Keratinocyte (primary cell): ENCODE measurements at regions not wholly inside any gene's neighbourhood (a gene's known extent, or its start where the extent isn't known, plus 50 kb on each side); places are given as distances from the start of the nearest gene placed in this dataset.

Experiments
- EZH2 ChIP-seq: IDR thresholded peaks from one replicate; pipeline ENCODE4 v1.6.1; 2012; ENCODE audit warnings: inconsistent platforms, mild to moderate bottlenecking, low read length, moderate library complexity
- TF ChIP-seq, protein P1 (sequence below), 3 experiments: IDR thresholded peaks in 1 of 3; conservative IDR thresholded peaks in 1 of 3; optimal IDR thresholded peaks in 1 of 3; 2 replicates in 2 of 3; 3 replicates in 1 of 3; pipeline versions ENCODE3 to v1.5.1; 2011; ENCODE audit warnings: low read length in 3 of 3, mild to moderate bottlenecking in 3 of 3, moderate library complexity in 2 of 3, control low read depth in 1 of 3, inconsistent platforms in 1 of 3; ENCODE audit not compliant: insufficient read depth in 2 of 3; ENCODE audit errors: extremely low read depth in 1 of 3

DNA sequence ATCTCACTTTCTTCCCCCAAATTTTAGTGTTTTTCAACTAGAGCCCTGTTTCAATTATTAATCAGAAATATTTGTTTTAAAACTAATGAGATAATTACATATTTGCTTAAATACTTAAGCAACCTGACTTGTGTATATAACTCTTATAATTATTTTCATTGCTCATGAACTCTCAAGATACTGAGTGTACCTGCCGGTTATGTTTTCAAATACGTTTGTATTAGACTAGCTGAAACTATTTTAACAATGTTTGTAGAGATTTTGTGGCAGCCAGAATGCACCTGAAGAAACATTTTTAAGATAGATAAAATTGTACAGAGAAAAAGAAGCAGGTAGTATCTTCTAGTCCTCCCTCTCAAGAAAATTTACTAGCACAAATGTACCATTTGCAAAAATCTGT, 140.6 kb upstream of the CXADR start:
- TF ChIP-seq, protein P1, sequence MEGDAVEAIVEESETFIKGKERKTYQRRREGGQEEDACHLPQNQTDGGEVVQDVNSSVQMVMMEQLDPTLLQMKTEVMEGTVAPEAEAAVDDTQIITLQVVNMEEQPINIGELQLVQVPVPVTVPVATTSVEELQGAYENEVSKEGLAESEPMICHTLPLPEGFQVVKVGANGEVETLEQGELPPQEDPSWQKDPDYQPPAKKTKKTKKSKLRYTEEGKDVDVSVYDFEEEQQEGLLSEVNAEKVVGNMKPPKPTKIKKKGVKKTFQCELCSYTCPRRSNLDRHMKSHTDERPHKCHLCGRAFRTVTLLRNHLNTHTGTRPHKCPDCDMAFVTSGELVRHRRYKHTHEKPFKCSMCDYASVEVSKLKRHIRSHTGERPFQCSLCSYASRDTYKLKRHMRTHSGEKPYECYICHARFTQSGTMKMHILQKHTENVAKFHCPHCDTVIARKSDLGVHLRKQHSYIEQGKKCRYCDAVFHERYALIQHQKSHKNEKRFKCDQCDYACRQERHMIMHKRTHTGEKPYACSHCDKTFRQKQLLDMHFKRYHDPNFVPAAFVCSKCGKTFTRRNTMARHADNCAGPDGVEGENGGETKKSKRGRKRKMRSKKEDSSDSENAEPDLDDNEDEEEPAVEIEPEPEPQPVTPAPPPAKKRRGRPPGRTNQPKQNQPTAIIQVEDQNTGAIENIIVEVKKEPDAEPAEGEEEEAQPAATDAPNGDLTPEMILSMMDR (optimal IDR thresholded peaks at IDR 0.05 in 1 of 3, IDR thresholded peaks at IDR 0.05 in 1 of 3, conservative IDR thresholded peaks at IDR 0.05 in 1 of 3; ENCODE audit: extremely low read depth in 1 of 3, insufficient read depth in 2 of 3, low read length in 3 of 3) = no peak
- TF ChIP-seq EZH2 = no peak
